IPS DF 4.7 (cell line): ENCODE measurements at regions not wholly inside any gene's neighbourhood (a gene's known extent, or its start where the extent isn't known, plus 50 kb on each side); places are given as distances from the start of the nearest gene placed in this dataset.
"Not testable (repeated sequence)": the region's sequence is repeated elsewhere in the genome, so short reads cannot be mapped to it uniquely, and the experiment has no call there.

Source experiments
- DNase-seq: peaks from one replicate; pipeline ENCODE4 v3.0.0-alpha.2; 2013; ENCODE audit warnings: low spot score; ENCODE audit errors: extremely low read depth

DNA sequence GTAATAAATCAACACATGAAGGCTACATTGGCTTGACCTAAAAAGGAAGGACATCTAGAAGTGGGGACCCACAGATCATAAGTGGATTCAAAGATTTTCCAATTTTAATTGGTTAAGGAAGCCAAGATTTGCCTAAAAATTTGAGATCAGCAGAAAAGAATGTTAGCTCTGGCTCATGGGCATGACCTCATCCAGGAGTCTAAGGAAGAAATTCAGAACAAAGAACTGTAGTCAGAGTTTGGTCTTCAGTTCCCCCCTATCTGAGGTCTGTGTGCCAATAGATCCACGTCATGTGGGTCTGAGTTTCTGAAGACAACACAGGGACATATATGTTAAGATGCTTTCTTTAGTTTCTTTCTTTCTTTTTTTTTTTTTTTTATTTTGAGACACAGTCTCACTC lies 648.8 kb upstream of the SPRY2 start:
- DNase-seq, result no peak

DNA sequence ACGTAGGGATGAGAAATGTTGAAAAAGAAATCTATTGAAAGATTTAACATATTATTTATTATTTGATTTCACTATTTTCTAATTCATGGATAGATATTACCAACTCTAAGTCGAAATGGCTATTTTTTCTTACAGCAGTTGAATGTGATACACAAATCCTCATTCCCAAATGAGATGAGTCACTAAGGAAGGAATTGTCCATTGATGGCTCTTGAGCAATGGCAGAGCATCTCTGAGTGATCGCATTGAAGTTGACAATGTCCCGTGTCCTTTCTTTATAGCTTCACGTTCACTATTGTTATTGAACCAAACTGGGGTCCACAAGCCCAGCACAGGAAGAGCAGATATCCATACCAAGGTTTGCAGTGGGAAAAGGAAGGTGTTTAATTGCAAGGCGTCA lies 648.3 kb upstream of the SPRY2 start:
- DNase-seq, result no peak

DNA sequence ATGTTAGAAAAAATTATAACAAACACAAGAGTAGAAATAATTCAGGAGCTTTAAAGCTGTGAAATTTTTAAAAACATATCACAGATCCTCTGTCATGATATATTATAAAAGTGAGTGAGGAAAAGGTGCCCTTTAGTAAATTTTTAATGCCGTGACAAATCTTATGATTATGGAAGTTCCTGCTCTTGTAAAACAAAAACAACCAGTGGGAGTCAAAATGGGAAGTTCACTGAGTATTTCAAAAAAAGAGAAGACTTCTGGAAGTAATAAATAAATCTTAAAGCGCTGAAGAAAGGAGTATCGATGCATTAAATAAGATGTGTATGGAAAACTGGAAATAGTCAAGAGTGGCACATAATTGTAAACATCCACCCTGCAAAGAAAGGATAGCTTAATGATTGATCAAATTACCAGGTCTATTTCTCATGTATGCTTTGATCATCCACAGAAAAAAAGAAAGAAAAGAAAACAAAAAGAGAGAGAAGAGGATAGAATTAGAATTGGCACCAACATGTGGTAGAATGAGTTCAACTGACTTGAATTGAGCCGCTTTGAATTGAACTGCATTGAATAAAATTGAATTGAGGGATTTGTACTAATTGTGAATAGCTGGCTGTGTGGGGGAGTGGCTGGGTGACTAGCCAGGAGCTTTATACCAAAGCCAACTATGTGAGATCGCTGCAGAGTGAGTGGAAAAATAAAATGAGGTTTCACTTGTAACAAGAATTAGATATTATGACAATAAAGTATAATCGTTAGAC lies 647.6 kb upstream of the SPRY2 start:
- DNase-seq, result no peak

DNA sequence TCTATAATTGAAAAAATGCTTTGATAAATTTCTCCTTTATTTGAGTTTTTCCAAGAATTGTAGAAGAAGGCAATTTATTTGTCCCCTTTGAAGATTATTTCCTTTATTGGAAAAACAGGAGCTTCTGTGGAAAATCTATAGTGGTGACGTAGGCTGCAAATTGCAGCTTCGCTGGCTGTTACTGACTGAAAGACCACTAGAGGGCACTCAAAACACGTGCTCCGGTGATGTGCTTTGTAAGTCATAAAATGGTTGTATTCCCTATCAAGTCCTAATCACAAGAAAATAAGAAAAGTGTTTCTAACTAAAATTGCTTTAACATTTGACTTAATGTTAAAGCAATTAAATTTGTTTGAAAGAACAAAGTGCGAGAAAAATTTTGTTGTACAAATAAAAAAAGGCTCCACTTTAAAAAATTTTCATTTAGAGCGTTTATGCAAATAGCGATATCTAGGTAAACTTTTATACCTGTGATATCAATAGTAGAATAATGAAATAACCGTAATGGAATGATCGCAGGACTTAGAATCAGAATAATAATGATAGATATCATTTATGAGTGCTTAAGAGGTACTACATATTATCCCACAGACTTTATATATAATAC lies 638.2 kb upstream of the SPRY2 start:
- DNase-seq, result peak; percentile 11

DNA sequence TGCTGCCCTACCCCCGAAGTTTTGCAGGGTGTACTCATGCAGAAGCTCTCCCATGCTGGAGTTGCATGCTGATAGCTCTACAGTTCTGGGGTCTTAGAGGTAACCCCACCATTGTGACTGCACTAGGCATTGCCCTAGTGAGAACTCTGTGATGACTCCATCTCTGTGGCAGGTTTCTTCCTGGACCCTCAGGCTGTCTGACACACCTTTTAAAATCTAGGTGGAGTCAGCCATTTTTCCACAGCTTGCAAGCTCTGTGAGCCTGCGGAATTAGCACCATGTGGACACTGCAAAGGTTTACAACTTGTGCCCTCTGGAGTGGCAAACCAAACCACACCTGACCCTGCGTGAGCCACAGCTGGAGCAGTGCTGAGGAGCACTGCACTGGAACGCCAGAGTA lies 636.2 kb upstream of the SPRY2 start:
- DNase-seq, result no peak

DNA sequence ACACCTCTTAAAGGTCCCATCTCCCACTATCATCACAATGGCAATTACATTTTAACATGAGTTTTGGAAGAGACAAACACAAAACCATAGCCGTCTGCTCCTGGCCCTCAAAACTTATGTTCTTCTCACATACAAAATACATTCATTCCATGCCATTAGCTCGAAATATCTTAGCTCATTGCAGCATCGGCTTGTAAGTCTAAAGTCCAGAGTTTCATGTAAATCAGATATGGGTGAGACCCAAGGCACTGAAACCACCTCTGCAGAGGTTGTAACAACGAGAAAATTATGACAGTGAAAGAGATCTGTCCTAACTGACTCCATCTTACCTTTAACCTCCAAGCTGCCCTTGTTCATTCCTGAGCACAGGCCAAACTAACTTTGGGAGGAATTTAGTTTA lies 635.0 kb upstream of the SPRY2 start:
- no peak for DNase-seq

DNA sequence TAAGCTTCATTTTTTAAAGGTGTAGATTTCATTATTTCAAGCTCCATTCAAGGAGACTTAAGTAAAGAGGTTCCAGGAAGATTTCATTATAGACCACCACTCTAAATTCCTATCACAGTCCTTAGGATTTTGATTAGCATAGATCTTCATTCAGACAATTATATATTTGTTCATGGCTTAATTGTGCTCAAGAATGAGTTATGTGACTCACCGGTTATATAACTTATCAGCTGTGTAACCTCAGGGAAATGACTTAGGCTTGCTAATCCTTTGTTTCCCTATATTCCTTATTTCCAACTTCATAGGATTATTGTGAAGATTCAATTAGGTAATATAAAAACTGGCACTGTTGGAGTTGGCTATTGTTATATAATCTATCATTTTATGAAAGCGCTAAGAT lies 632.8 kb upstream of the SPRY2 start:
- no peak for DNase-seq

DNA sequence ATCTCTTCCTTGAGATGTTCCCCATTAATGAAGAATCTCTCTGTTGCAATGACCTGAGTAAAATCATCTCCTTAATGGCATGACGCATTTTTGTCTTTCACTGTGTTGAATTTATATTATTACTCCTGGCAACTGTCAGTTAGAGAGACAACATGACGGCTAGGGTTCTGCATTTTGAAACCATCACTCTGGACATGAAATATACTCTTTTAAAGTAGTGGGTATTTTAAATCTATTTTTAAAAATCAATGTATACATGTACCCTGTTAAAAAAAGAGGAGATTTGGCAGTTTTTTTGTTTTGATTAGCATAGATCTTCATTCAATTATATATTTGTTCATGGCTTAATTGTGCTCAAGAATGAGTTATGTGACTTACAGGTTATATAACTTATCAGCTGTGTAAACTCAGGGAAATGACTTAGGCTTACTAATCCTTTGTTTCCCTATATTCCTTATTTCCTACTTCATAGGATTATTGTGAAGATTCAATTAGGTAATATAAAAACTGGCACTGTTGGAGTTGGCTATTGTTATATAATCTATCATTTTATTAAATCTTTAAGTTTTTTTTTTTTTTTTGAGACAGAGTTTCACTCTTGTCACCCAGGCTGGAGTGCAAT lies 632.0 kb upstream of the SPRY2 start:
- no peak for DNase-seq

DNA sequence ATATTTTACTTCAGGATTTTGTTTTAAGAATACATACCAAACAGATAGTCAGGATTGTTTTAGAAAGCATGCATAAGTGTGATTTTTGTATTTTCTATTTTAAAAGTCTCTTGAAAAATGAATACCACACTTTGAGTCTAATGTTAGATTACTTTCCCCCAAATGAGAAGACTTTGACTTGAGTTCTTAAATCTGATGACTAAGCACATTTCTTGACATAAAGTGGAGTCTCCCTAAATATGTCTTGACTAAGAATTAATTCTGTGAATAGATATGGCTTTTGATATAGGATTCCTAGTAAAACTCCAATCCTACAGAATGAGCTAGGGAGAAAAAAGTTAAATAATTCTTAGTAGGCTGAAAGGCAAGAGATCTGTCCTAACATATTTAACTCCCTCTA lies 624.2 kb upstream of the SPRY2 start:
- DNase-seq, result no peak

DNA sequence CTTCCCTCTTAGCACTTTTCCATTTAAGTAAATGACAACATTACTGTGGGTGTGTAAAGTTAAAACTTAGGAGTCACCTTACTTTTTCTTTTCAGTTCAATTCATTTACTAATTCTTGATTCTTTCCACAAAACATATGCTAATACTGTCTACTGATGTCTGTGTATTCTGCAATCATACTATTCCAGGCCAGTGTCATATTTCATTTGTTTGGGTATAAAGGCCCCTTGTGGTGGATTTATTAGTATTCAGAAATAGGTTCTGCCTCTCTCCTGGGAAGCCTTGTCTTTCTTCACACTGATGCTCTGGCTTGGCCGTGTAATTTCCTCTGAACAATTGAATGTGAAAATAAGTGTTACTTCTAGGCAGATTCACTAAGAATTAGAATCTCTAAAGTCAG lies 621.9 kb upstream of the SPRY2 start:
- no peak for DNase-seq

DNA sequence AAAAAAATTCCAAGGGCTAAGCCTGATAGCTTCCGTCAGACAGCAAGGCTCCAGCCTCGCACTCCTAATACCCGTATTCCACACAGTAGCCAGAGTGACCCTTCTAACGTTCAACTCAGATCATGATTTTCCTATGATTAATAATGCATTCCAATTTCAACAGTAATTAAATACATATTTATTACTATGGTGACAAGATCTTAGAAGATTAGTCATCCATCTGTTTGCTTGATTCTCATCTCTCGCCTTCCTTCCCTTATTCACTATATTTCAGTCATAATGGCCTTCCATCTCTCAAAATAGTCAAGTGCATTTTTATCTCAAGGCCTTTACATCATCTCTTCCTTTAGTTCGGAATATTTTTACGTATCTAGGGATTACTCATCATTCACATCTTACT lies 621.2 kb upstream of the SPRY2 start:
- no peak for DNase-seq

DNA sequence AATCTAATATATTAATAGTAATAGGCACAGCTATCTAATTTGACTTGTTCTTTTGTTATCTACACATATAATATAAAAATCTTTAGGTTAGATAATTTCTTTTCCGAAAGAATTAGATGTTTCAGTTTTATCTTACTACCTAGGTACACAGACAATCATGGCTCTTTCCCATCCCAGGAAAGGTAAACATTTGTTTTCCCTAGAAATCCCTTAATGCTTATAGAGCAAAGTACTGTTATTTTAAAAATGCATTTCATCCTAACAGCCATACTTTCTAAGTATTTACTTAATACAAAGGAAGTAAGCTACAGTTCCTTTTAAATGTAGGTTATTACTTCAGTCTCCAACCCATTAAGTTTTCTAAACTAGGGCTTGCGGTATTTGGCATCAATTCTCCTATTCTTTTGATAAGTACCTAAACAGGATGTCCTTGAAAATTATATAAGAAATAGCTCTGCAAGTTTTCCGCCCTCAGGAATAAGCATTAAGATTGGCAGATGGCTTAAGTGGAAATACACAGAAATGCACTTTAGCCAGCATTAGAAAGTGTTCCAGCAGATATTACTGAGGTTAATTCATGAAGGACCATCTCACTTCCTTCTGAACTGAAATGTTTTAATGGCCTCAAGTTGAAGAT lies 616.2 kb upstream of the SPRY2 start:
- no peak for DNase-seq

DNA sequence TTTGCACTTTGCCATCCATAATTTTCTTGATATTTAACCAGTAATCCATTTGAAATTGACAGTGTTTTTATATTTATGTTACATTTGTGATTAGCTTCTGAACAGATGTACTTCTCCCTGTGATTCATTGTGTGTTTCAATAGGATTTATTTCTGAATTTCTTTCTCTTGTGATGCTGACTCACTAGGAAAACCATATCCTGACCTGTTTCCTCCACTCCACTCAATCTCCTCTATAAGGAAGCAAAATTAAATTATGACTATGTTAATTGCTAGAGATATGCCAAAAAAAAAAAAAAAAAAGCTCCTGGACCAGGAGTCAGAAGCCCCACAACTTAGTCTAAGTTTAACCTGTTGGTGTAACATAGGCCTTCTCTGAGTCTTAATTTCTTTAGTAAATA lies 614.6 kb upstream of the SPRY2 start:
- DNase-seq, result no peak

DNA sequence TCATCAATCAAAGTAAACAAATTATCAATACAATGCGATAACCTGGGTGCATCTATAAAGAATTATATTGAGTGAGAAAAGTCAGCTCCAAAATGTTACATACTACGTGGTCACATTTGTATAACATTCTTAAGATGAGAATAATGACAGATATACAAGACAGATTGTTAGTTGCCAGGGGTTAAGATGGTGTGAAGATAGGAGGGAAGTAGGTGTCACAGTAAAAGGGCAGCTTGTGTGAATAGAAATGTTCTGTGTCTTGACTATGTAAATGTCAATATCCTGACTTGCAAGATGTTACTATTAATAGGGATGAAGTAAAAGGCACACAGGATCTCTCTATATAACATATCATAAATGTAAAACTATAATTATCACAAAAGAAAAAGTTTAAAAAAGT lies 611.2 kb upstream of the SPRY2 start:
- no peak for DNase-seq

DNA sequence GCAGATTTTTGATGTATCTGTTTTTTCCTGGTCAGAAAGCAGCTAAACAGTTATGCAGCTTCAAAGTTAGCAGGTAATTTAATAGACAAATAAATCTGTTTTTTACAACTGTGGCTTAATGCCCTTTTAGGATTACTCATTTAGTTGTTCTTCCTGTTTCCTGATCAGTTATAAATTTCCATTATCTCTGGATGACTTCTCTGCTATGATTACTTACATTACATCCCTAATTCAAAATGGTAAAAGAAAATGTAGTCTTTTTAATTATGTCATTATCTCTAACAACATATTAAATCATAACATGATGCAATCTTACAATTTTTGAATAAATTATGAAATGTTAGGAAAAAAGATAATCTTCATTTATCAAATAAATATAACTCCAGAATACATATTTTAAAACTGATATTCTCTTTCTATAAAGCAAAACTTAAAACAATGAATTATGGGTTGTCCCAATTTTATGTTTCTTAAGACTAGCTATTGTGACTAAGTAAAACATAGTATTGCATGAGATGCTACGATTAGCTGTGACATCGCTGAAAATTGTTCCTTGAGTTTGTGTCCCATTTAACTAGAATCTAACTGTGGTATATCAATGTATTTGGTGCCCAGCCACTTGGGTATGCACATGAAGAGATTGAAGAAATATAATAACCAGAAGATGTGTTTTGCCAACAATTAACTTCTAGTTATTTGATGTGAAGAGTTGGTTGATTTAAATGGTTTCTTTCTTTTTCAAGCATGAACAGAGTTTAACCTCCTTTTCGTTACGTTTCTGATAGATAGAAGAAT lies 605.3 kb upstream of the SPRY2 start:
- no peak for DNase-seq

DNA sequence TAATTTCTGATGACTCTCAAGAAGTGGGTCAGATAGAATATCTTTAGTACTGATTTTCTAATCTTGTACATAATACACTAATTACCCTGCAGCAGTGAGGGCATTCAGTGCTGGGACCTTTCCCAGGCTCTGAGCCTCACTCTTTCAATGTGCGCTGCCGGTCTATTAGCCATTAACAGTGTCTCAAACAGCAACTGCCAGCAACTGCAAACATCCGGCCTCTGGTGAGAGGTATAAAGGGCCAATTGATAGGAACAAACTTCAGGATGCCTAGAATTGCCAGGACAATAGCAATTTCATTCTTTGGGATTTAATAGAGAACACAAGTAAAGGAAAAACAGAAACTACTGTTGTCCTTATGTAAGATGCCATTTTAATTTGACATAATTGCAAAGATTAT lies 604.4 kb upstream of the SPRY2 start:
- peak; percentile 44 for DNase-seq

DNA sequence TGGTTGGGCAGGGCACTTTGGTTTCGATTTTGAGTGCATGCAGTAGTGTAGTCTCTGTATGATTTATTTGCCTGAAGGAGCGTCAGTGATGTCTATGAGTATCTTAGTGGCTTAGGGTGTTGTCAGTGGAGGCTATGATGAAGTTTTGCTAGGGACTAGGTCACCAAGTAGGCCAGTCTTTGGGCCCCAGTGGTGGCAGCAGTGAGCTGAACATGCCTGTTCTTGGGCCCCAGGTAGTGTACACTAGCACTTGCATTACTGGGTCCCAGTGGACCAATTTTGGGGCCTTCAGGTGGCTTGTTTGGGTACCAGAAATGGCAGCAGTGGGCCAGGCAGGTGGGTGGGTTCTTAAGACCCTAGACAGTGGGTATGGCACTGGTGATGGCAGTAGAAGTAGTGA lies 598.7 kb upstream of the SPRY2 start:
- no peak for DNase-seq

DNA sequence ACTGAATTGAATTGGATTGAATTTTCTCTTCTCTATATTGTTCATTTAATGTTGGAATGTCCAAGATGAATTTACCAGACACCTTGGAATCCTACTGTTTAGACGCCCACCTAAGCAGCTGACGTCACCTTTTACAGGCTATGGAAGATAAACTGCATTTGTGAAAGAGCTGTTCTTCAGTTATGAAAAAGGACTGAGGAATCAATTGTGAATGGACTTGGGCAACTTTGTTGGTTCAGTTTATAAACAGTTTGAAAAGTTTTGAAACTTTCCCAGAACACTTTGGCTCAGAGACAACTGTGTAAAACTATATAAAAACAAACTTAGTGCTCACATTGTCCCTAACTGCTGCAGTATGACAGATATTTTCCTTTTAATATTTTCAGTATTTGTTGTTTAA lies 590.8 kb upstream of the SPRY2 start:
- no peak for DNase-seq

DNA sequence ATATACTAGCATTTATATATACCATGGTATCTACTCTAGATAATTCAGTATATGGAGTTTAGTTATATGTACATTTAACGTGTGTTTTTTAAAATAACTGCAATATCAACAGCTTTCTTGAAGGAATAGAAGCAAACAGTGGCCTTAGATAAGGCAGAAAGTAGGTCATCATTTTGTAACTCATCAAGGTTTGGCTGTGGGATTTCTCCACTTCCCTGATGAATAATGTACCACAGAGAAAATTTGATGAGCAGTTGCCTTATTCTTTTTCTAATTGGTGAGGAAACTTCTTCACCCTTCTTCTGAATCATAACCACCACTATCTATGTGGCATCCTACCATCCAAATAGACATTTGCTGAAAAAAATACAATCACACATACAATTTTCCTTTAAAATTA lies 590.2 kb upstream of the SPRY2 start:
- DNase-seq, result no peak

DNA sequence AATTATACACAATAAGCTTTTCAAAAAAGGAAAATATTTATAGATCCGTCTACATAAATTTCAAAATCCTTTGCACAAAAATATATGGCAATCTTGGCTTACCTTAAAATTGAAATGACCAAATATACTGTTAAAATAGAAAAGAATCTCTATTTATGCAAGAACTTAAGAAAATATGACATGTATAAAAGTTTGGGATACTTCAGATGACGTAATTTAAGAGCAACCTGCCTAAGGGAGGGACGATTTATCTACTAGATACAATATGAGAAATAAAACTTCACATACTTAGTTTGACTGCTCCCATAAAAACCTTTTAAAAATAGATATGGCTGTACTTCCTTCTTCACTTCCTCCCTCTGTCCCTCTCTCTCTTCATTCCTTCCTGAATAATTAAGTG lies 587.3 kb upstream of the SPRY2 start:
- no peak for DNase-seq

DNA sequence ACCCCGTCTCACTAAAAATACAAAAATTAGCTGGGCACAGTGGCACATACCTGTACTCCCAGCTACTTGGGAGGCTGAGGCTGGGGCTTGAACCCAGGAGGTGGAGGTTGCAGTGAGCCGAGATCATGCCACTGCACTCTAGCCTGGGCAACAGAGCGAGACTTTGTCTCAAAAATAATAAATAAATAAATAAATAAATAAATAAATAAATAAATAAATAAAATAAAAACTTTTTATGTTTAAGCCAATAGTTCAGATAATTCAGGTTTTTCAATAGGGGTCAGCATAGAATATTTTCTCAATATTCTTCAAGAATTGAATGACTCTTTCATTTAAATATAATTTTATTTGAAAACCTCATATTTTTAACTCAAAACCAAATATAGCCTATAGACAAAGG lies 585.1 kb upstream of the SPRY2 start:
- not testable (repeated sequence) for DNase-seq

DNA sequence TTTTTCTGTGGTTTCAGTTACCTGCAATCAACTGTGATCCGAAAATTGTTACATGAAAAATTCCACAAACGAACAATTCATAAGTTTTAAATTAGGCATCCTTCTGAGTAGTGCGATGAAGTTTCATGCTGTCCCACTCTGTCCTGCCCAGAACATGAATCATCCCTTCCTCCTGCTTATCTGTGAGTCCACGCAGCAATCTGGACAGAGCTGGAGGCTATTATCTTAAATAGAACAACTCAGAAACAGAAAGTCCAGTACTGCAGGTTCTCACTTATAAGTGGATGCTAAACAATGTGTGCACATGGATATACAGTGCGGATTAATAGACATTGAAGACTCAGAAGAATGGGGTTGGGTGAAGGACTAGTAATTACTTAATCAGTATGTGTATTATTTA lies 583.7 kb upstream of the SPRY2 start:
- DNase-seq, result no peak
